ENCODE measurements at regions not wholly inside any gene's neighbourhood (a gene's known extent, or its start where the extent isn't known, plus 50 kb on each side); places are given as distances from the start of the nearest gene placed in this dataset.

- WGBS, 2 donors: 58 to 71% methylated on average over 1 of the region's 1 CpG
- no peak overlapping the region for H3K4me3 ChIP-seq (ENCODE audit: low read depth in 1 of 2, low read length in 2 of 2)
- H3K4me1 ChIP-seq (ENCODE audit: control insufficient read depth in 2 of 2, insufficient read depth in 2 of 2, low read length in 1 of 2): no peaks in the 10 kb centered on the region
- no peaks in the 10 kb centered on the region for H3K36me3 ChIP-seq (ENCODE audit: control insufficient read depth in 2 of 2, insufficient read depth in 2 of 2, low read length in 1 of 2)
- no peaks in the 10 kb centered on the region for H3K9me3 ChIP-seq (ENCODE audit: control insufficient read depth in 2 of 2, insufficient read depth in 1 of 2, low read depth in 1 of 2, low read length in 1 of 2)
- no peak overlapping the region for H3K27ac ChIP-seq (ENCODE audit: low read depth in 2 of 2, low read length in 1 of 2)
- no peaks in the 10 kb centered on the region for H3K27me3 ChIP-seq (ENCODE audit: control insufficient read depth in 1 of 2, insufficient read depth in 2 of 2, low read length in 2 of 2)
These were observed 202.3 kb upstream of the GGTLC1 start for GRCh38 chr20:24190905-24191304.

GRCh38 chr20:24185791-24186190 is 197.2 kb upstream of the GGTLC1 start:
- Histone ChIP-seq H3K36me3 (ENCODE audit: control insufficient read depth in 2 of 2, insufficient read depth in 2 of 2, low read length in 1 of 2) (no peaks in the 10 kb centered on the region), H3K9me3 (ENCODE audit: control insufficient read depth in 2 of 2, insufficient read depth in 1 of 2, low read depth in 1 of 2, low read length in 1 of 2) (no peaks in the 10 kb centered on the region), H3K4me3 (ENCODE audit: low read depth in 1 of 2, low read length in 2 of 2) (no peak overlapping the region), H3K4me1 (ENCODE audit: control insufficient read depth in 2 of 2, insufficient read depth in 2 of 2, low read length in 1 of 2) (no peaks in the 10 kb centered on the region), H3K27ac (ENCODE audit: low read depth in 2 of 2, low read length in 1 of 2) (no peak overlapping the region), H3K27me3 (ENCODE audit: control insufficient read depth in 1 of 2, insufficient read depth in 2 of 2, low read length in 2 of 2) (no peaks in the 10 kb centered on the region)

- Histone ChIP-seq H3K4me1 (ENCODE audit: control insufficient read depth in 2 of 2, insufficient read depth in 2 of 2, low read length in 1 of 2) (no peaks in the 10 kb centered on the region), H3K27me3 (ENCODE audit: control insufficient read depth in 1 of 2, insufficient read depth in 2 of 2, low read length in 2 of 2) (peaks cover 0 to 2% of the 10 kb centered on the region in 2 donors), H3K27ac (ENCODE audit: low read depth in 2 of 2, low read length in 1 of 2) (no peak overlapping the region), H3K4me3 (ENCODE audit: low read depth in 1 of 2, low read length in 2 of 2) (no peak overlapping the region), H3K9me3 (ENCODE audit: control insufficient read depth in 2 of 2, insufficient read depth in 1 of 2, low read depth in 1 of 2, low read length in 1 of 2) (no peaks in the 10 kb centered on the region), H3K36me3 (ENCODE audit: control insufficient read depth in 2 of 2, insufficient read depth in 2 of 2, low read length in 1 of 2) (no peaks in the 10 kb centered on the region)
These were observed 192.6 kb upstream of the GGTLC1 start for GRCh38 chr20:24181151-24181550.

- H3K27ac ChIP-seq (ENCODE audit: low read depth in 2 of 2, low read length in 1 of 2): no peak overlapping the region
- H3K4me3 ChIP-seq (ENCODE audit: low read depth in 1 of 2, low read length in 2 of 2): no peak overlapping the region
- WGBS, 2 donors: 95% methylated on average over 1 of the region's 1 CpG
- H3K27me3 ChIP-seq (ENCODE audit: control insufficient read depth in 1 of 2, insufficient read depth in 2 of 2, low read length in 2 of 2): no peaks in the 10 kb centered on the region
- peaks cover 0 to 2% of the 10 kb centered on the region in 2 donors for H3K9me3 ChIP-seq (ENCODE audit: control insufficient read depth in 2 of 2, insufficient read depth in 1 of 2, low read depth in 1 of 2, low read length in 1 of 2)
- H3K36me3 ChIP-seq (ENCODE audit: control insufficient read depth in 2 of 2, insufficient read depth in 2 of 2, low read length in 1 of 2): no peaks in the 10 kb centered on the region
- H3K4me1 ChIP-seq (ENCODE audit: control insufficient read depth in 2 of 2, insufficient read depth in 2 of 2, low read length in 1 of 2): no peaks in the 10 kb centered on the region
These were observed 180.7 kb upstream of the GGTLC1 start for GRCh38 chr20:24169256-24169655.

GRCh38 chr20:24166412-24166811 is 177.8 kb upstream of the GGTLC1 start:
- 56 to 61% methylated on average over 3 of the region's 3 CpGs for WGBS, 2 donors
- H3K9me3 ChIP-seq (ENCODE audit: control insufficient read depth in 2 of 2, insufficient read depth in 1 of 2, low read depth in 1 of 2, low read length in 1 of 2): no peaks in the 10 kb centered on the region
- H3K27ac ChIP-seq (ENCODE audit: low read depth in 2 of 2, low read length in 1 of 2): no peak overlapping the region
- H3K4me3 ChIP-seq (ENCODE audit: low read depth in 1 of 2, low read length in 2 of 2): no peak overlapping the region
- no peaks in the 10 kb centered on the region for H3K4me1 ChIP-seq (ENCODE audit: control insufficient read depth in 2 of 2, insufficient read depth in 2 of 2, low read length in 1 of 2)
- no peaks in the 10 kb centered on the region for H3K27me3 ChIP-seq (ENCODE audit: control insufficient read depth in 1 of 2, insufficient read depth in 2 of 2, low read length in 2 of 2)
- no peaks in the 10 kb centered on the region for H3K36me3 ChIP-seq (ENCODE audit: control insufficient read depth in 2 of 2, insufficient read depth in 2 of 2, low read length in 1 of 2)

GRCh38 chr20:24166123-24166381 is 177.5 kb upstream of the GGTLC1 start:
- WGBS, 2 donors: 55 to 62% methylated on average over 4 of the region's 4 CpGs
- Histone ChIP-seq H3K9me3 (ENCODE audit: control insufficient read depth in 2 of 2, insufficient read depth in 1 of 2, low read depth in 1 of 2, low read length in 1 of 2) (no peaks in the 10 kb centered on the region), H3K27me3 (ENCODE audit: control insufficient read depth in 1 of 2, insufficient read depth in 2 of 2, low read length in 2 of 2) (no peaks in the 10 kb centered on the region), H3K4me3 (ENCODE audit: low read depth in 1 of 2, low read length in 2 of 2) (no peak overlapping the region), H3K36me3 (ENCODE audit: control insufficient read depth in 2 of 2, insufficient read depth in 2 of 2, low read length in 1 of 2) (no peaks in the 10 kb centered on the region), H3K4me1 (ENCODE audit: control insufficient read depth in 2 of 2, insufficient read depth in 2 of 2, low read length in 1 of 2) (no peaks in the 10 kb centered on the region), H3K27ac (ENCODE audit: low read depth in 2 of 2, low read length in 1 of 2) (no peak overlapping the region)

GRCh38 chr20:24165301-24166122 is 176.9 kb upstream of the GGTLC1 start:
- H3K27ac ChIP-seq (ENCODE audit: low read depth in 2 of 2, low read length in 1 of 2): no peak overlapping the region
- H3K27me3 ChIP-seq (ENCODE audit: control insufficient read depth in 1 of 2, insufficient read depth in 2 of 2, low read length in 2 of 2): no peaks in the 10 kb centered on the region
- no peak overlapping the region for H3K4me3 ChIP-seq (ENCODE audit: low read depth in 1 of 2, low read length in 2 of 2)
- WGBS, 2 donors: 36 to 44% methylated on average over 6 of the region's 6 CpGs
- H3K4me1 ChIP-seq (ENCODE audit: control insufficient read depth in 2 of 2, insufficient read depth in 2 of 2, low read length in 1 of 2): no peaks in the 10 kb centered on the region
- no peaks in the 10 kb centered on the region for H3K36me3 ChIP-seq (ENCODE audit: control insufficient read depth in 2 of 2, insufficient read depth in 2 of 2, low read length in 1 of 2)
- H3K9me3 ChIP-seq (ENCODE audit: control insufficient read depth in 2 of 2, insufficient read depth in 1 of 2, low read depth in 1 of 2, low read length in 1 of 2): no peaks in the 10 kb centered on the region

GRCh38 chr20:24164360-24164759 is 175.8 kb upstream of the GGTLC1 start:
- Histone ChIP-seq H3K27ac (ENCODE audit: low read depth in 2 of 2, low read length in 1 of 2) (no peak overlapping the region), H3K36me3 (ENCODE audit: control insufficient read depth in 2 of 2, insufficient read depth in 2 of 2, low read length in 1 of 2) (no peaks in the 10 kb centered on the region), H3K9me3 (ENCODE audit: control insufficient read depth in 2 of 2, insufficient read depth in 1 of 2, low read depth in 1 of 2, low read length in 1 of 2) (no peaks in the 10 kb centered on the region), H3K27me3 (ENCODE audit: control insufficient read depth in 1 of 2, insufficient read depth in 2 of 2, low read length in 2 of 2) (no peaks in the 10 kb centered on the region), H3K4me1 (ENCODE audit: control insufficient read depth in 2 of 2, insufficient read depth in 2 of 2, low read length in 1 of 2) (no peaks in the 10 kb centered on the region), H3K4me3 (ENCODE audit: low read depth in 1 of 2, low read length in 2 of 2) (no peak overlapping the region)
- 51 to 68% methylated on average over 5 of the region's 5 CpGs for WGBS, 2 donors

GRCh38 chr20:24163506-24163905 is 174.9 kb upstream of the GGTLC1 start:
- Histone ChIP-seq H3K4me3 (ENCODE audit: low read depth in 1 of 2, low read length in 2 of 2) (no peak overlapping the region), H3K4me1 (ENCODE audit: control insufficient read depth in 2 of 2, insufficient read depth in 2 of 2, low read length in 1 of 2) (no peaks in the 10 kb centered on the region), H3K27ac (ENCODE audit: low read depth in 2 of 2, low read length in 1 of 2) (no peak overlapping the region), H3K36me3 (ENCODE audit: control insufficient read depth in 2 of 2, insufficient read depth in 2 of 2, low read length in 1 of 2) (no peaks in the 10 kb centered on the region), H3K9me3 (ENCODE audit: control insufficient read depth in 2 of 2, insufficient read depth in 1 of 2, low read depth in 1 of 2, low read length in 1 of 2) (no peaks in the 10 kb centered on the region), H3K27me3 (ENCODE audit: control insufficient read depth in 1 of 2, insufficient read depth in 2 of 2, low read length in 2 of 2) (no peaks in the 10 kb centered on the region)
- WGBS, 2 donors: 67 to 75% methylated on average over 2 of the region's 2 CpGs

- no peaks in the 10 kb centered on the region for H3K36me3 ChIP-seq (ENCODE audit: control insufficient read depth in 2 of 2, insufficient read depth in 2 of 2, low read length in 1 of 2)
- no peaks in the 10 kb centered on the region for H3K27me3 ChIP-seq (ENCODE audit: control insufficient read depth in 1 of 2, insufficient read depth in 2 of 2, low read length in 2 of 2)
- H3K9me3 ChIP-seq (ENCODE audit: control insufficient read depth in 2 of 2, insufficient read depth in 1 of 2, low read depth in 1 of 2, low read length in 1 of 2): no peaks in the 10 kb centered on the region
- H3K27ac ChIP-seq (ENCODE audit: low read depth in 2 of 2, low read length in 1 of 2): no peak overlapping the region
- no peaks in the 10 kb centered on the region for H3K4me1 ChIP-seq (ENCODE audit: control insufficient read depth in 2 of 2, insufficient read depth in 2 of 2, low read length in 1 of 2)
- no peak overlapping the region for H3K4me3 ChIP-seq (ENCODE audit: low read depth in 1 of 2, low read length in 2 of 2)
- 31 to 33% methylated on average over 5 of the region's 5 CpGs for WGBS, 2 donors
These were observed 172.1 kb upstream of the GGTLC1 start for GRCh38 chr20:24160563-24161281.
